Endothelial cell (in vitro differentiated cells): ENCODE measurements at regions not wholly inside any gene's neighbourhood (a gene's known extent, or its start where the extent isn't known, plus 50 kb on each side); places are given as distances from the start of the nearest gene placed in this dataset.
"Not testable (repeated sequence)": the region's sequence is repeated elsewhere in the genome, so short reads cannot be mapped to it uniquely, and the experiment has no call there.

Experiments used
- DNase-seq: peaks from one replicate; pipeline ENCODE4 v3.0.0; 2021; ENCODE audit warnings: low spot score
- H3K27ac Mint-ChIP-seq: one replicate; pipeline ENCODE4 v1.8.0; 2021; ENCODE audit warnings: mixed read lengths, inconsistent platforms; ENCODE audit not compliant: unreplicated experiment
- H3K27me3 Mint-ChIP-seq: one replicate; pipeline ENCODE4 v1.8.0; 2021; ENCODE audit warnings: mild to moderate bottlenecking, moderate library complexity, mixed read lengths, inconsistent platforms; ENCODE audit not compliant: unreplicated experiment
- H3K36me3 Mint-ChIP-seq: one replicate; pipeline ENCODE4 v1.8.0; 2021; ENCODE audit warnings: mild to moderate bottlenecking, low read depth, mixed read lengths, inconsistent platforms; ENCODE audit not compliant: unreplicated experiment
- H3K4me1 Mint-ChIP-seq: one replicate; pipeline ENCODE4 v1.8.0; 2021; ENCODE audit warnings: mild to moderate bottlenecking, mixed read lengths, inconsistent platforms; ENCODE audit not compliant: unreplicated experiment
- H3K4me3 Mint-ChIP-seq: one replicate; pipeline ENCODE4 v1.8.0; 2021; ENCODE audit warnings: mild to moderate bottlenecking, mixed read lengths, inconsistent platforms; ENCODE audit not compliant: unreplicated experiment
- H3K9me3 Mint-ChIP-seq: one replicate; pipeline ENCODE4 v1.8.0; 2021; ENCODE audit warnings: mixed read lengths, inconsistent platforms; ENCODE audit not compliant: unreplicated experiment
- TF ChIP-seq, protein P1 (sequence below): fragments of 200-600 bp; sonication (generic); IDR thresholded peaks from one replicate; pipeline ENCODE4 v1.5.0; 2021; ENCODE audit warnings: antibody characterized with exemption; ENCODE audit not compliant: unreplicated experiment

DNA sequence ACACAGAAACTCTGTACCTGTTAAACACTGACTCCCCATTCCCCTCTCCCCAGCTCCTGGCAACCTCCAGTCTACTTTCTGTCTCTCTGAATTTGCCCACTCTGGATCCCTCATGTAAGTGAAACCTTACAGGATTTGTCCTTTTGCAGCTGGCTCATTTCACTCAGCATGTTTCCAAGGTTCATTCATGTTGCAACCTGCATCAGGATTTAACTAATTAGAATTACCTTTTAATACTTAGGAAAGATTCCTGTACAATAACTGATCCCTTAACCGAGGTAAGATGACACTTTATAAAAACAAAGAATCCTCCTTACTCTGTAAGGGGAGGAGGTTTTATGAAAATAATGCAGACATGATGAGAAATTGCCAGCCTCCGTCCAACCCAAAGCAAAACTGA lies 113.1 kb upstream of the MTHFD1L start:
- TF ChIP-seq, protein P1, sequence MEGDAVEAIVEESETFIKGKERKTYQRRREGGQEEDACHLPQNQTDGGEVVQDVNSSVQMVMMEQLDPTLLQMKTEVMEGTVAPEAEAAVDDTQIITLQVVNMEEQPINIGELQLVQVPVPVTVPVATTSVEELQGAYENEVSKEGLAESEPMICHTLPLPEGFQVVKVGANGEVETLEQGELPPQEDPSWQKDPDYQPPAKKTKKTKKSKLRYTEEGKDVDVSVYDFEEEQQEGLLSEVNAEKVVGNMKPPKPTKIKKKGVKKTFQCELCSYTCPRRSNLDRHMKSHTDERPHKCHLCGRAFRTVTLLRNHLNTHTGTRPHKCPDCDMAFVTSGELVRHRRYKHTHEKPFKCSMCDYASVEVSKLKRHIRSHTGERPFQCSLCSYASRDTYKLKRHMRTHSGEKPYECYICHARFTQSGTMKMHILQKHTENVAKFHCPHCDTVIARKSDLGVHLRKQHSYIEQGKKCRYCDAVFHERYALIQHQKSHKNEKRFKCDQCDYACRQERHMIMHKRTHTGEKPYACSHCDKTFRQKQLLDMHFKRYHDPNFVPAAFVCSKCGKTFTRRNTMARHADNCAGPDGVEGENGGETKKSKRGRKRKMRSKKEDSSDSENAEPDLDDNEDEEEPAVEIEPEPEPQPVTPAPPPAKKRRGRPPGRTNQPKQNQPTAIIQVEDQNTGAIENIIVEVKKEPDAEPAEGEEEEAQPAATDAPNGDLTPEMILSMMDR = no peak
- peaks cover 15% of the 10 kb centered on the region for H3K27me3 Mint-ChIP-seq
- peaks cover 19% of the 10 kb centered on the region for H3K4me1 Mint-ChIP-seq
- no peak overlapping the region for H3K4me3 Mint-ChIP-seq
- no peak overlapping the region for H3K27ac Mint-ChIP-seq
- H3K9me3 Mint-ChIP-seq = no peaks in the 10 kb centered on the region
- peaks cover 32% of the 10 kb centered on the region for H3K36me3 Mint-ChIP-seq
- DNase-seq = no peak

DNA sequence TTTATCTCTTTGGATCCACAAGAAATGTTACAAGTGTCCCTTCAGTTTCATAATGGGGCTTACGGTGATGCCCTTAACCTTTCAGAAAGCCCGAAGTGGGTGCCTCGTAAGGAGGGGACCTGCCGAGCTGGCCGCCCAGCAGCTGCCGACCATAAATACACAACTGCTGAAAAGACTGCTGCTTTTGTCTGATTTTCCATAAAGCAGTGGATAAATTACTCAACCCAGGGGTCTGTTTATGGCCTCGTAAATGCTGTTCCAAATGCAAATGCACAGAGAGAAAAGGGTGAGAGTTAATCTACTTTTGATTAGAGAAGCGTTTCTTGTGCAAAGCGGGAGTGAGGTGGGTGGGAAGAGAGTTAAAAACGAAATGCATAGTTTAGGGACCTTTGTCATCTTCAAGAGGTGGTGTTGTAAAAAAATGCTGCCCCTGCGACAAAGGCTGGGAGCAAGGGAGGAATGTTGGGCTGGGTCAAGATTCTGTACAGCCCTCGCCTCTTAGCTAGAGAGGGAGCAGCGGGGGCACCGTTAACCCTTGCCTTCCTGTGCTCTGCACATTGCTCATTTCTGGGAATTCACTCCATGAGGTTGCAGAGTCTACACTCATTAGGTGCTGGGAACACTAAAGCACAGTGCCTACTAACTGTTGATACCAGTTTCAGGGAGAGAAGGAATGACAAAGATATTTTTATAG lies 112.0 kb upstream of the MTHFD1L start:
- H3K36me3 Mint-ChIP-seq = peaks cover 38% of the 10 kb centered on the region
- peak overlapping the region; percentile 70 for H3K27ac Mint-ChIP-seq
- H3K4me3 Mint-ChIP-seq = no peak overlapping the region

DNA sequence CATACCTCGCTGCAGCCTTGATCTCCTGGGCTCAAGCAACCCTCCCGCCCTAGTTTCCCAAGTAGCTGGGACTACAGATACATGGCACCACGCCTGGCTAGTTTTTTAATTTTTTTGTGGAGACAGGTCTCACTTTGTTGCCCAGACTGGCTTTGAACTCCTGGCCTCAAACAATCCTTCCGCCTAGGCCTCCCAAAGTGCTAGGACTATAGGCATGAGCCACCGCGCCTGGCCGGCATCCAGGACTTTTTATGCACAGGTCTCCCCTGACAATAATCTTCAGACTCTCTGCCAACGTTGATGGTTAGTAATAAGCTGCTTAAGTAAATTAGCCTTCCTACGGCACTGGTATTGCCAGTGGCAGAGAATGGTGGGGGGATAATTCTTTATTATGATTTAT lies 110.5 kb upstream of the MTHFD1L start:
- TF ChIP-seq, protein P1 = no peak
- no peak overlapping the region for H3K4me3 Mint-ChIP-seq
- peaks cover 16% of the 10 kb centered on the region for H3K4me1 Mint-ChIP-seq
- no peak for DNase-seq
- peaks cover 36% of the 10 kb centered on the region for H3K36me3 Mint-ChIP-seq
- no peak overlapping the region for H3K27ac Mint-ChIP-seq
- peaks cover 20% of the 10 kb centered on the region for H3K27me3 Mint-ChIP-seq
- H3K9me3 Mint-ChIP-seq = no peaks in the 10 kb centered on the region

More for the DNA sequence above, 112.0 kb upstream of the MTHFD1L start:
- H3K27me3 Mint-ChIP-seq = peaks cover 17% of the 10 kb centered on the region
- peaks cover 19% of the 10 kb centered on the region for H3K4me1 Mint-ChIP-seq
- no peaks in the 10 kb centered on the region for H3K9me3 Mint-ChIP-seq
- TF ChIP-seq, protein P1 = no peak
- no peak for DNase-seq

DNA sequence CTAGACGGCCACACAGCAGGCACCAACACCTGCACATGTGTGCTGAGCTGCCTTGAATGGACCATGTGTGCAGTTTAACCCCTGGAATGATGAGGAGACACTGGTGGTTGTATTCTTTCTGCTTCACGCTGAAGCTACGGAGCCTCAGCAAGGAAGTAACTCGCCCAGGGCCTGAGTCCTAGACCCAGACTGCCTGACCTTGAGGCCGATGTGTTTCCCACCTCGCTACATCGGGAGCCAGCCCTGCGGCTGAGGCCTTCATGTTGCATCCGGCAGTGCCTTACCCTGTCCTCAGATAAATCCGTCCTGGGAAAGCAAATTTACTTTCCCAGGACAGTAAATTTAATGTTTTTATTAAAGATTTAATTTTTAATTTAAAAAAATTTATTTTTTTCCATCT lies 110.0 kb upstream of the MTHFD1L start:
- peaks cover 36% of the 10 kb centered on the region for H3K36me3 Mint-ChIP-seq
- H3K27me3 Mint-ChIP-seq = peaks cover 20% of the 10 kb centered on the region
- no peak for DNase-seq
- H3K27ac Mint-ChIP-seq = no peak overlapping the region
- no peaks in the 10 kb centered on the region for H3K9me3 Mint-ChIP-seq
- TF ChIP-seq, protein P1 = no peak
- peaks cover 19% of the 10 kb centered on the region for H3K4me1 Mint-ChIP-seq
- no peak overlapping the region for H3K4me3 Mint-ChIP-seq

DNA sequence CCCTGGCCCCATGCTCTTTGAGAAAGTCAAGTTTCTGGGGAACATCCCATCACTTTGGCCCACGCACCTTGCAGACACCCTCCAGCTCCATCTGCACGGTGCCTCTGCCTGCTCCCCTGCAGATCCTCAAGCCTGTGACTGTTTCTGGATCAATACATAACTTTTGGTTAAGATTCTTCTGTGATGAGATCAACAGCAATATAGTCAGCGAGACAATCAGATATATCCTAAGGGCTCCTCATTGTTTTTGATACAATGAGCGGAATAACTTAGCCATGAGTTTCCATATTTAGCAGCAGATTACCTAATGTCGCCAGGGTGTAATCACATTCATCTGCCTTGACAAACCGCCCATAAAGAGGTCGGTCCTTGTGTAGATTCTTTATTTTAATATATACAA lies 109.3 kb upstream of the MTHFD1L start:
- no peaks in the 10 kb centered on the region for H3K9me3 Mint-ChIP-seq
- no peak overlapping the region for H3K4me3 Mint-ChIP-seq
- H3K27me3 Mint-ChIP-seq = peaks cover 20% of the 10 kb centered on the region
- no peak overlapping the region for H3K27ac Mint-ChIP-seq
- TF ChIP-seq, protein P1 = no peak
- H3K4me1 Mint-ChIP-seq = peaks cover 19% of the 10 kb centered on the region
- no peak for DNase-seq
- H3K36me3 Mint-ChIP-seq = peaks cover 36% of the 10 kb centered on the region

DNA sequence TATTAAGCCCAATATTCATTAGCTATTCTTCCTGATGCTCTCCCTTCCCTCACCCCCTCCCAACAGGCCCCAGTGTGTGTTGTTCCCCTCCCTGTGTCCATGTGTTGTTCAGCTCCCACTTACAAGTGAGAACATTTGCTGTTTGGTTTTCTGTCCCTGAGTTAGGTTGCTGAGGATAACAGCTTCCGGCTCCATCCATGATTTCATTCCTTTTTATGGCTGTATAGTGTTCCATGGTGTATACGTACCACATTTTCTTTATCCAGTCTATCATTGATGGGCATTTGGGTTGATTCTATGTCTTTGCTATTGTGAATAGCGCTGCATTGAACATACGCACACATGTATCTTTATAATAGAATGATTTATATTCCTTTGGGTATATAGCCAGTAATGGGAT lies 107.7 kb upstream of the MTHFD1L start:
- DNase-seq = not testable (repeated sequence)
- Mint-ChIP-seq H3K4me1 (peaks cover 23% of the 10 kb centered on the region), H3K27me3 (peaks cover 18% of the 10 kb centered on the region)

More for the DNA sequence above, 107.7 kb upstream of the MTHFD1L start:
- H3K9me3 Mint-ChIP-seq, H3K4me3 Mint-ChIP-seq, H3K27ac Mint-ChIP-seq: not testable (repeated sequence)
- peaks cover 35% of the 10 kb centered on the region for H3K36me3 Mint-ChIP-seq
